DMS53 treated with DMSO at 0.1 percent for 48 hours (cell line): ENCODE measurements at regions not wholly inside any gene's neighbourhood (a gene's known extent, or its start where the extent isn't known, plus 50 kb on each side); places are given as distances from the start of the nearest gene placed in this dataset.

Source experiments
- DNase-seq: peaks from one replicate; lab custom pipeline; 2025; ENCODE audit not compliant: unreplicated experiment; lab: John Stamatoyannopoulos, UW

- no peak for DNase-seq
These were observed 528.0 kb upstream of the TNP1 start for GRCh38 chr2:217387776-217388387.

GRCh38 chr2:217386041-217386440, 526.2 kb upstream of the TNP1 start:
- DNase-seq, result peak; percentile 1

GRCh38 chr2:217383620-217384019, 523.8 kb upstream of the TNP1 start:
- DNase-seq, result no peak

- no peak for DNase-seq
These were observed 522.9 kb upstream of the TNP1 start for GRCh38 chr2:217382794-217383193.

GRCh38 chr2:217379807-217380206, 519.9 kb upstream of the TNP1 start:
- DNase-seq, result no peak

- DNase-seq, result no peak
These were observed 512.9 kb upstream of the TNP1 start for GRCh38 chr2:217372794-217373193.

GRCh38 chr2:217371781-217372213, 511.9 kb upstream of the TNP1 start:
- DNase-seq, result no peak

GRCh38 chr2:217370391-217370790, 510.5 kb upstream of the TNP1 start:
- DNase-seq, result no peak

GRCh38 chr2:217367464-217367863, 507.6 kb upstream of the TNP1 start:
- DNase-seq, result no peak

- DNase-seq, result no peak
These were observed 507.1 kb upstream of the TNP1 start for GRCh38 chr2:217366966-217367365.

GRCh38 chr2:217366266-217366895, 506.5 kb upstream of the TNP1 start:
- DNase-seq, result no peak

- no peak for DNase-seq
These were observed 505.8 kb upstream of the TNP1 start for GRCh38 chr2:217365656-217366055.

- DNase-seq, result no peak
These were observed 504.4 kb upstream of the TNP1 start for GRCh38 chr2:217364224-217364623.

- no peak for DNase-seq
These were observed 503.6 kb upstream of the TNP1 start for GRCh38 chr2:217363470-217363869.

GRCh38 chr2:217362710-217363109, 502.8 kb upstream of the TNP1 start:
- DNase-seq, result no peak

- DNase-seq, result no peak
These were observed 502.4 kb upstream of the TNP1 start for GRCh38 chr2:217362286-217362685.

GRCh38 chr2:217361483-217361880, 501.6 kb upstream of the TNP1 start:
- DNase-seq, result no peak

- no peak for DNase-seq
These were observed 501.1 kb upstream of the TNP1 start for GRCh38 chr2:217360781-217361482.

- no peak for DNase-seq
These were observed 500.2 kb upstream of the TNP1 start for GRCh38 chr2:217360111-217360510.

- no peak for DNase-seq
These were observed 498.2 kb upstream of the TNP1 start for GRCh38 chr2:217357886-217358620.

- DNase-seq, result no peak
These were observed 496.9 kb upstream of the TNP1 start for GRCh38 chr2:217356781-217357180.

GRCh38 chr2:217356142-217356541, 496.3 kb upstream of the TNP1 start:
- no peak for DNase-seq
